Fibroblast of the conjunctiva (primary cell): ENCODE measurements at regions not wholly inside any gene's neighbourhood (a gene's known extent, or its start where the extent isn't known, plus 50 kb on each side); places are given as distances from the start of the nearest gene placed in this dataset.
"Not testable (repeated sequence)": the region's sequence is repeated elsewhere in the genome, so short reads cannot be mapped to it uniquely, and the experiment has no call there.

Source experiments
- DNase-seq: peaks from one replicate; pipeline ENCODE4 v3.0.0-alpha.2; 2010; ENCODE audit warnings: low read depth

GRCh38 chr20:51958099-51959065 lies 156.1 kb upstream of the SALL4 start:
- DNase-seq = no peak

- DNase-seq = peak; percentile 10
Observed at GRCh38 chr20:51955756-51956155, 153.4 kb upstream of the SALL4 start.

- DNase-seq = no peak
Observed at GRCh38 chr20:51953731-51954340, 151.5 kb upstream of the SALL4 start.

GRCh38 chr20:51950926-51951325 lies 148.6 kb upstream of the SALL4 start:
- DNase-seq = no peak

- peak; percentile 9 for DNase-seq
Observed at GRCh38 chr20:51946586-51946985, 144.3 kb upstream of the SALL4 start.

GRCh38 chr20:51945881-51946280 lies 143.6 kb upstream of the SALL4 start:
- no peak for DNase-seq

GRCh38 chr20:51945177-51945576 lies 142.9 kb upstream of the SALL4 start:
- DNase-seq = no peak

- DNase-seq = no peak
Observed at GRCh38 chr20:51943761-51944160, 141.4 kb upstream of the SALL4 start.

- not testable (repeated sequence) for DNase-seq
Observed at GRCh38 chr20:51943326-51943725, 141.0 kb upstream of the SALL4 start.

- DNase-seq = no peak
Observed at GRCh38 chr20:51941503-51941902, 139.2 kb upstream of the SALL4 start.

GRCh38 chr20:51939259-51939585 lies 136.9 kb upstream of the SALL4 start:
- DNase-seq = no peak

- DNase-seq = peak; percentile 74
Observed at GRCh38 chr20:51938559-51939258, 136.4 kb upstream of the SALL4 start.

- DNase-seq = no peak
Observed at GRCh38 chr20:51937779-51938178, 135.5 kb upstream of the SALL4 start.

GRCh38 chr20:51936377-51936776 lies 134.1 kb upstream of the SALL4 start:
- DNase-seq = no peak

GRCh38 chr20:51935003-51935358 lies 132.7 kb upstream of the SALL4 start:
- no peak for DNase-seq

GRCh38 chr20:51934301-51935002 lies 132.1 kb upstream of the SALL4 start:
- DNase-seq = no peak

GRCh38 chr20:51931371-51931781 lies 129.1 kb upstream of the SALL4 start:
- no peak for DNase-seq

- DNase-seq = peak; percentile 64
Observed at GRCh38 chr20:51930775-51931174, 128.5 kb upstream of the SALL4 start.

- DNase-seq = no peak
Observed at GRCh38 chr20:51928931-51929330, 126.6 kb upstream of the SALL4 start.

GRCh38 chr20:51927970-51928369 lies 125.6 kb upstream of the SALL4 start:
- DNase-seq = not testable (repeated sequence)

- DNase-seq = no peak
Observed at GRCh38 chr20:51926670-51927305, 124.5 kb upstream of the SALL4 start.

GRCh38 chr20:51924509-51924908 lies 122.2 kb upstream of the SALL4 start:
- DNase-seq = no peak
